Astrocyte (in vitro differentiated cells and primary cell): ENCODE measurements at regions not wholly inside any gene's neighbourhood (a gene's known extent, or its start where the extent isn't known, plus 50 kb on each side); places are given as distances from the start of the nearest gene placed in this dataset.

ENCODE experiments used
- DNase-seq: peaks from one replicate; pipeline ENCODE4 v3.0.0-alpha.2; 2010; ENCODE audit warnings: low read depth
- FAIRE-seq: peaks from 2 replicates; lab custom pipeline; 2011; peaks lifted over from hg19 to GRCh38; lab: Jason Lieb, UNC
- H2AFZ ChIP-seq: 2 replicates; pipeline ENCODE4 v1.6.0; 2012; ENCODE audit warnings: low read depth, low read length, inconsistent platforms
- H3K27ac ChIP-seq: 2 replicates; pipeline ENCODE4 v1.5.1; 2011; ENCODE audit warnings: low read depth, low read length, inconsistent platforms
- H3K27me3 ChIP-seq: 2 replicates; pipeline ENCODE4 v1.6.0; 2011; ENCODE audit warnings: low read length, inconsistent platforms; ENCODE audit not compliant: insufficient read depth
- H3K36me3 ChIP-seq: 2 replicates; pipeline ENCODE4 v1.5.1; 2011; ENCODE audit warnings: low read length, inconsistent platforms; ENCODE audit not compliant: insufficient read depth
- H3K4me1 ChIP-seq: 2 replicates; pipeline ENCODE4 v1.5.1; 2011; ENCODE audit warnings: low read length, inconsistent platforms; ENCODE audit not compliant: insufficient read depth
- H3K4me2 ChIP-seq: 2 replicates; pipeline ENCODE4 v1.6.0; 2012; ENCODE audit warnings: low read length, inconsistent platforms
- H3K4me3 ChIP-seq: 2 replicates; pipeline ENCODE4 v1.5.1; 2011; ENCODE audit warnings: low read depth, mild to moderate bottlenecking, low read length, inconsistent platforms; ENCODE audit not compliant: insufficient read depth
- H3K79me2 ChIP-seq: 2 replicates; pipeline ENCODE4 v1.6.0; 2012; ENCODE audit warnings: mild to moderate bottlenecking, low read length, inconsistent platforms; ENCODE audit not compliant: insufficient read depth
- H3K9ac ChIP-seq: 2 replicates; pipeline ENCODE4 v1.6.0; 2012; ENCODE audit warnings: mild to moderate bottlenecking, low read length, inconsistent platforms
- H3K9me3 ChIP-seq: 2 replicates; pipeline ENCODE4 v1.5.1; 2012; ENCODE audit warnings: low read depth, mild to moderate bottlenecking, low read length, inconsistent platforms; ENCODE audit not compliant: insufficient read depth
- H4K20me1 ChIP-seq: 2 replicates; pipeline ENCODE4 v1.6.0; 2012; ENCODE audit warnings: low read length, inconsistent platforms; ENCODE audit not compliant: insufficient read depth
- H3K27ac Mint-ChIP-seq: one replicate; pipeline ENCODE4 v1.8.0; 2021; ENCODE audit warnings: mild to moderate bottlenecking, mixed read lengths; ENCODE audit not compliant: unreplicated experiment
- H3K27me3 Mint-ChIP-seq: one replicate; pipeline ENCODE4 v1.8.0; 2021; ENCODE audit warnings: low read depth, mixed read lengths; ENCODE audit not compliant: unreplicated experiment
- H3K36me3 Mint-ChIP-seq: one replicate; pipeline ENCODE4 v1.8.0; 2021; ENCODE audit warnings: low read depth, mixed read lengths; ENCODE audit not compliant: unreplicated experiment
- H3K4me1 Mint-ChIP-seq: one replicate; pipeline ENCODE4 v1.8.0; 2021; ENCODE audit warnings: low read depth, mixed read lengths; ENCODE audit not compliant: unreplicated experiment
- H3K4me3 Mint-ChIP-seq: one replicate; pipeline ENCODE4 v1.8.0; 2021; ENCODE audit warnings: mild to moderate bottlenecking, moderate library complexity, mixed read lengths; ENCODE audit not compliant: unreplicated experiment
- H3K9me3 Mint-ChIP-seq: one replicate; pipeline ENCODE4 v1.8.0; 2021; ENCODE audit warnings: mild to moderate bottlenecking, mixed read lengths; ENCODE audit not compliant: unreplicated experiment
- EZH2 ChIP-seq: IDR thresholded peaks from 2 replicates; pipeline ENCODE4 v1.6.1; 2012; ENCODE audit warnings: mild to moderate bottlenecking, low read length, inconsistent platforms; ENCODE audit not compliant: insufficient read depth
- TF ChIP-seq, protein P1 (sequence below): IDR thresholded peaks from 2 replicates; pipeline ENCODE4 v1.5.1; 2011; ENCODE audit warnings: low read depth, mild to moderate bottlenecking, inconsistent platforms, low read length, moderate library complexity; ENCODE audit not compliant: insufficient read depth

DNA sequence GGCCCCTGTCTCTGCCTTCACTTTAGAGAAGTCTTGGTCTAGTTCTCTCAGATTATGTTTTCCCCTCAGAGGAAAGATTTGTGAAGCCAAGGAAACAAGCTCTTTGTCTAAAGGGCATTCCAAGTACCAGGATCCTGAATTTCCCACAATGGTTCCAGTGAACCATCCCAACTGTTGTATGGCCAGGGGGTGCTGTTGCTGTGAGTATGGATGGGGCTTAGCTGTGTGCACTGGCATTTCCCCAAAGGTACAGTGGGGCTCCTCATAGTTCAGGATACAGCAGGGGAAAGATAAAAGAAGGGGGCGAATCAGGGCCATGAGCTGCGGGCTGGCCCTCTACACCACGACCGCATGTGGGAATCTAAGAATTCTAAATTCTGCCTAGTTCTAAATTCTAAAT lies 1154.0 kb upstream of the FANCL start:
- Histone ChIP-seq H3K36me3 (no peaks in the 10 kb centered on the region), H3K4me2 (no peak overlapping the region), H4K20me1 (no peaks in the 10 kb centered on the region), H3K27me3 (no peaks in the 10 kb centered on the region), H3K79me2 (no peaks in the 10 kb centered on the region), H3K4me3 (no peak overlapping the region), H2AFZ (no peak overlapping the region), H3K4me1 (no peaks in the 10 kb centered on the region), H3K27ac (no peak overlapping the region), H3K9me3 (no peaks in the 10 kb centered on the region), H3K9ac (no peak overlapping the region)
- TF ChIP-seq, protein P1, sequence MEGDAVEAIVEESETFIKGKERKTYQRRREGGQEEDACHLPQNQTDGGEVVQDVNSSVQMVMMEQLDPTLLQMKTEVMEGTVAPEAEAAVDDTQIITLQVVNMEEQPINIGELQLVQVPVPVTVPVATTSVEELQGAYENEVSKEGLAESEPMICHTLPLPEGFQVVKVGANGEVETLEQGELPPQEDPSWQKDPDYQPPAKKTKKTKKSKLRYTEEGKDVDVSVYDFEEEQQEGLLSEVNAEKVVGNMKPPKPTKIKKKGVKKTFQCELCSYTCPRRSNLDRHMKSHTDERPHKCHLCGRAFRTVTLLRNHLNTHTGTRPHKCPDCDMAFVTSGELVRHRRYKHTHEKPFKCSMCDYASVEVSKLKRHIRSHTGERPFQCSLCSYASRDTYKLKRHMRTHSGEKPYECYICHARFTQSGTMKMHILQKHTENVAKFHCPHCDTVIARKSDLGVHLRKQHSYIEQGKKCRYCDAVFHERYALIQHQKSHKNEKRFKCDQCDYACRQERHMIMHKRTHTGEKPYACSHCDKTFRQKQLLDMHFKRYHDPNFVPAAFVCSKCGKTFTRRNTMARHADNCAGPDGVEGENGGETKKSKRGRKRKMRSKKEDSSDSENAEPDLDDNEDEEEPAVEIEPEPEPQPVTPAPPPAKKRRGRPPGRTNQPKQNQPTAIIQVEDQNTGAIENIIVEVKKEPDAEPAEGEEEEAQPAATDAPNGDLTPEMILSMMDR, result no peak
- no peak for TF ChIP-seq EZH2
- FAIRE-seq (no peak), DNase-seq (no peak)
- Mint-ChIP-seq H3K27ac (no peak overlapping the region), H3K4me3 (no peak overlapping the region), H3K27me3 (no peaks in the 10 kb centered on the region), H3K9me3 (no peaks in the 10 kb centered on the region), H3K36me3 (no peaks in the 10 kb centered on the region), H3K4me1 (peaks cover 6% of the 10 kb centered on the region)

DNA sequence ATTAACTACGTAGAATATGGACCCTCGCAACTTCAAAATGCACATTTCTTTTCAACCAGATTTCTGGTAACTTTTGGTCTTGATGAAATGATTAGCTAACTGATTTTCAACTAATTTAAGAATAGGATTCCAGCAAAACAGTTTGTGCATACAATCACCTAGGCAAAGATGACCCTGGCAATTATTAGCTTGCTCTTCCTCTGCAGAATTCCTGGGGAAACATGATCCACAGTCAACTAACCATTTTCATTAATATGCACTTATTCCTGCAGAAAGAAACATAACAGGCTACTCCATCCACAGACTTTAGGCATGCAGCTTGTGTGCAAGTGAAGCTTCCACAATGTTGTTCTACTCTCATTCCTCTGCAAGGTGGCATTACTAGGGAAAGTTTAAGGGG lies 1150.8 kb upstream of the FANCL start:
- Histone ChIP-seq H3K9me3 (no peaks in the 10 kb centered on the region), H3K4me3 (no peak overlapping the region), H3K36me3 (no peaks in the 10 kb centered on the region), H3K79me2 (no peaks in the 10 kb centered on the region), H3K27me3 (no peaks in the 10 kb centered on the region), H4K20me1 (no peaks in the 10 kb centered on the region), H3K9ac (no peak overlapping the region), H2AFZ (no peak overlapping the region), H3K4me2 (no peak overlapping the region), H3K27ac (no peak overlapping the region), H3K4me1 (no peaks in the 10 kb centered on the region)
- FAIRE-seq, result no peak
- TF ChIP-seq, protein P1, result no peak
- no peak for TF ChIP-seq EZH2
- Mint-ChIP-seq H3K4me3 (no peak overlapping the region), H3K27ac (no peak overlapping the region), H3K36me3 (no peaks in the 10 kb centered on the region), H3K27me3 (no peaks in the 10 kb centered on the region), H3K9me3 (no peaks in the 10 kb centered on the region), H3K4me1 (peaks cover 16% of the 10 kb centered on the region)
- DNase-seq, result no peak

DNA sequence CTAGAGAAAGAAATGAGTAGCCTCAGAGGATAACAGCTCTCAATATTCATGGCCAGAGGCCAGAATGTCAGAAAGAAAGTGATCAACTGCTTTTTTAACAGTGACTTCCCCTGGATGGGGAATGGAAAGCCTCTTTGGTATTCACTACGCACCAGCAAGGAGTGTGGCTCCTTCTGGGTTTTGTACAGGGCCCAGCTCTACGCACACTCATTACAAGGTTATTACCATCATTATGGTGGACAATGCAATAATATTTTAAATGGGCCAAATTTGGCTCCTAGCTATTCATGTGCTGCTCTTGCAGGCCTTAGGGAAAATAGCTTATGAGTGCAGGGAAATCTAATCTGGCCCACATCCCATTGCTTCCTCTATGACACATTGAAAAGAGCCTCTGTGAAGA lies 1149.5 kb upstream of the FANCL start:
- no peaks in the 10 kb centered on the region for H3K79me2 ChIP-seq
- no peaks in the 10 kb centered on the region for H3K27me3 Mint-ChIP-seq
- H4K20me1 ChIP-seq, result no peaks in the 10 kb centered on the region
- peaks cover 14% of the 10 kb centered on the region for H3K4me1 Mint-ChIP-seq
- H3K27me3 ChIP-seq, result no peaks in the 10 kb centered on the region
- no peak overlapping the region for H3K27ac Mint-ChIP-seq
- no peak overlapping the region for H3K27ac ChIP-seq
- no peaks in the 10 kb centered on the region for H3K4me1 ChIP-seq
- no peaks in the 10 kb centered on the region for H3K36me3 Mint-ChIP-seq
- H3K4me3 ChIP-seq, result no peak overlapping the region
- H3K9me3 Mint-ChIP-seq, result no peaks in the 10 kb centered on the region
- no peak overlapping the region for H3K4me2 ChIP-seq
- FAIRE-seq (no peak), DNase-seq (no peak)
- TF ChIP-seq EZH2, result no peak
- TF ChIP-seq, protein P1, result no peak
- H3K36me3 ChIP-seq, result no peaks in the 10 kb centered on the region
- no peak overlapping the region for H3K4me3 Mint-ChIP-seq
- no peak overlapping the region for H3K9ac ChIP-seq
- H2AFZ ChIP-seq, result no peak overlapping the region
- H3K9me3 ChIP-seq, result no peaks in the 10 kb centered on the region
